MV-4-11 (cell line): ENCODE measurements at regions not wholly inside any gene's neighbourhood (a gene's known extent, or its start where the extent isn't known, plus 50 kb on each side); places are given as distances from the start of the nearest gene placed in this dataset.
A peak's percentile ranks its signal among the peaks of the same experiment; 100 is the strongest.
"Not testable (repeated sequence)": the region's sequence is repeated elsewhere in the genome, so short reads cannot be mapped to it uniquely, and the experiment has no call there.

Experiments used
- DNase-seq: peaks from one replicate; lab custom pipeline; 2025; lab: John Stamatoyannopoulos, UW

GRCh38 chr10:2790396-2791188 lies 276.8 kb upstream of the PFKP start:
- no peak for DNase-seq

- peak; percentile 28 for DNase-seq
Observed at GRCh38 chr10:2786251-2786650, 281.1 kb upstream of the PFKP start.

- DNase-seq: no peak
Observed at GRCh38 chr10:2784766-2785165, 282.6 kb upstream of the PFKP start.

GRCh38 chr10:2782950-2783349 lies 284.4 kb upstream of the PFKP start:
- DNase-seq: no peak

- peak; percentile 73 for DNase-seq
Observed at GRCh38 chr10:2782265-2782664, 285.1 kb upstream of the PFKP start.

- DNase-seq: peak; percentile 26
Observed at GRCh38 chr10:2777666-2778355, 289.5 kb upstream of the PFKP start.

- DNase-seq: no peak
Observed at GRCh38 chr10:2772816-2773631, 294.3 kb upstream of the PFKP start.

- no peak for DNase-seq
Observed at GRCh38 chr10:2772135-2772534, 295.2 kb upstream of the PFKP start.

- DNase-seq: not testable (repeated sequence)
Observed at GRCh38 chr10:2767293-2767692, 300.1 kb upstream of the PFKP start.

GRCh38 chr10:2761971-2762370 lies 305.4 kb upstream of the PFKP start:
- DNase-seq: no peak

- no peak for DNase-seq
Observed at GRCh38 chr10:2761311-2761710, 306.0 kb upstream of the PFKP start.

- DNase-seq: no peak
Observed at GRCh38 chr10:2760736-2761135, 306.6 kb upstream of the PFKP start.

- peak; percentile 28 for DNase-seq
Observed at GRCh38 chr10:2759233-2759632, 308.1 kb upstream of the PFKP start.

- DNase-seq: no peak
Observed at GRCh38 chr10:2754943-2755342, 312.4 kb upstream of the PFKP start.

- DNase-seq: no peak
Observed at GRCh38 chr10:2748287-2748686, 319.1 kb upstream of the PFKP start.

- no peak for DNase-seq
Observed at GRCh38 chr10:2746638-2747037, 320.7 kb upstream of the PFKP start.

- no peak for DNase-seq
Observed at GRCh38 chr10:2745666-2746065, 321.7 kb upstream of the PFKP start.

- DNase-seq: no peak
Observed at GRCh38 chr10:2744547-2745200, 322.7 kb upstream of the PFKP start.

GRCh38 chr10:2734603-2735002 lies 332.7 kb upstream of the PFKP start:
- no peak for DNase-seq

- no peak for DNase-seq
Observed at GRCh38 chr10:2733278-2733963, 333.9 kb upstream of the PFKP start.

- no peak for DNase-seq
Observed at GRCh38 chr10:2731940-2732339, 335.4 kb upstream of the PFKP start.

GRCh38 chr10:2729197-2729596 lies 338.2 kb upstream of the PFKP start:
- DNase-seq: no peak
